DOHH2 (cell line): ENCODE measurements at regions not wholly inside any gene's neighbourhood (a gene's known extent, or its start where the extent isn't known, plus 50 kb on each side); places are given as distances from the start of the nearest gene placed in this dataset.

Experiments used
- H3F3A ChIP-seq: fragments of 200-600 bp; sonication (generic), shearing (Covaris generic); 2 replicates; pipeline ENCODE4 v1.6.0; 2016; ENCODE audit warnings: antibody characterized with exemption, mild to moderate bottlenecking; ENCODE audit not compliant: control insufficient read depth, insufficient read depth
- H3K27ac ChIP-seq: fragments of 200-600 bp; sonication (generic); 2 replicates; pipeline ENCODE4 v1.5.1; 2014; ENCODE audit warnings: low read depth, mild to moderate bottlenecking, low read length, moderate library complexity
- H3K27me3 ChIP-seq: fragments of 200-600 bp; sonication (generic); 2 replicates; pipeline ENCODE4 v1.6.1; 2014; ENCODE audit warnings: mild to moderate bottlenecking, low read length, mixed read lengths; ENCODE audit not compliant: control insufficient read depth
- H3K36me3 ChIP-seq: fragments of 200-600 bp; sonication (generic); 2 replicates; pipeline ENCODE4 v1.6.1; 2014; ENCODE audit warnings: mild to moderate bottlenecking, low read length, moderate library complexity, mixed read lengths; ENCODE audit not compliant: control insufficient read depth
- H3K4me1 ChIP-seq: fragments of 200-600 bp; sonication (generic); 2 replicates; pipeline ENCODE4 v1.6.1; 2014; ENCODE audit warnings: mild to moderate bottlenecking, low read length, mixed read lengths; ENCODE audit not compliant: control insufficient read depth
- H3K4me2 ChIP-seq: fragments of 200-600 bp; sonication (generic); 2 replicates; pipeline ENCODE4 v1.6.0; 2014; ENCODE audit warnings: mild to moderate bottlenecking, low read length, moderate library complexity
- H3K4me3 ChIP-seq: fragments of 200-600 bp; sonication (generic); 2 replicates; pipeline ENCODE4 v1.5.1; 2014; ENCODE audit warnings: mild to moderate bottlenecking, low read length, mixed read lengths
- H3K79me2 ChIP-seq: fragments of 200-600 bp; sonication (generic); 2 replicates; pipeline ENCODE4 v1.6.1; 2014; ENCODE audit warnings: mild to moderate bottlenecking, low read length, mixed read lengths; ENCODE audit not compliant: control insufficient read depth
- H3K9me2 ChIP-seq: fragments of 200-600 bp; sonication (generic); replicated peaks from 2 replicates; pipeline ENCODE4 v1.6.1; 2014; ENCODE audit warnings: mild to moderate bottlenecking, low read length, mixed read lengths; ENCODE audit not compliant: control insufficient read depth
- H3K9me3 ChIP-seq: fragments of 200-600 bp; sonication (generic); 2 replicates; pipeline ENCODE4 v1.6.1; 2014; ENCODE audit warnings: antibody characterized with exemption, low read length, mixed read lengths; ENCODE audit not compliant: control insufficient read depth, insufficient read depth
- H4K20me1 ChIP-seq: fragments of 200-600 bp; sonication (generic); 2 replicates; pipeline ENCODE4 v1.6.0; 2014; ENCODE audit warnings: low read depth, mild to moderate bottlenecking, antibody characterized with exemption, low read length, moderate library complexity; ENCODE audit not compliant: control insufficient read depth, insufficient read depth
- EZH2phosphoT487 ChIP-seq: fragments of 200-600 bp; sonication (generic); IDR thresholded peaks from 2 replicates; pipeline ENCODE4 v1.6.1; 2017; ENCODE audit warnings: borderline replicate concordance, mild to moderate bottlenecking, antibody characterized with exemption, low read length, moderate library complexity, mixed read lengths
- TF ChIP-seq, protein P1 (sequence below): fragments of 200-600 bp; sonication (generic); IDR thresholded peaks from one replicate; pipeline ENCODE4 v1.5.1; 2014; ENCODE audit warnings: antibody characterized with exemption, mild to moderate bottlenecking, low read depth, low read length; ENCODE audit not compliant: poor library complexity, severe bottlenecking

DNA sequence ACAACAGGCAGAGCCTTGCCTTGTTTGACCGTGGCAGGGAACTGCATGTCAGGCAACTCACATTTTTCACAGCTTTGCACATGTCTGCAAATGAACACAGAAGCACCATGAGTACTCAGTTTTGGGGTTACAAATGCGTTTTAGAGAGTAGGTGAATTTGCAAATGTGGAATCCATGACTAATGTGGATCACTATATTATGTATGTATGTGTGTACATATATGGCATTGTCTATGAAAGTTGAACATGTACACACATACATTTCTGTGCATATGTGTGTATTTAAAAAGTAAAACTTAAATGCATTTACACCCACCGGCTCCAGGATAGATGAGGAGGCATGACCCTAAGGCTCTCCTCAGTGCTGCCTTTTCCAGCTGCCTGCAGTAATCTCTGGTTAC, 65.1 kb downstream of the SOWAHC start:
- no peaks in the 10 kb centered on the region for H3F3A ChIP-seq
- TF ChIP-seq, protein P1, sequence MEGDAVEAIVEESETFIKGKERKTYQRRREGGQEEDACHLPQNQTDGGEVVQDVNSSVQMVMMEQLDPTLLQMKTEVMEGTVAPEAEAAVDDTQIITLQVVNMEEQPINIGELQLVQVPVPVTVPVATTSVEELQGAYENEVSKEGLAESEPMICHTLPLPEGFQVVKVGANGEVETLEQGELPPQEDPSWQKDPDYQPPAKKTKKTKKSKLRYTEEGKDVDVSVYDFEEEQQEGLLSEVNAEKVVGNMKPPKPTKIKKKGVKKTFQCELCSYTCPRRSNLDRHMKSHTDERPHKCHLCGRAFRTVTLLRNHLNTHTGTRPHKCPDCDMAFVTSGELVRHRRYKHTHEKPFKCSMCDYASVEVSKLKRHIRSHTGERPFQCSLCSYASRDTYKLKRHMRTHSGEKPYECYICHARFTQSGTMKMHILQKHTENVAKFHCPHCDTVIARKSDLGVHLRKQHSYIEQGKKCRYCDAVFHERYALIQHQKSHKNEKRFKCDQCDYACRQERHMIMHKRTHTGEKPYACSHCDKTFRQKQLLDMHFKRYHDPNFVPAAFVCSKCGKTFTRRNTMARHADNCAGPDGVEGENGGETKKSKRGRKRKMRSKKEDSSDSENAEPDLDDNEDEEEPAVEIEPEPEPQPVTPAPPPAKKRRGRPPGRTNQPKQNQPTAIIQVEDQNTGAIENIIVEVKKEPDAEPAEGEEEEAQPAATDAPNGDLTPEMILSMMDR = no peak
- TF ChIP-seq EZH2phosphoT487 = no peak
- H3K27me3 ChIP-seq = no peaks in the 10 kb centered on the region
- H3K27ac ChIP-seq = no peak overlapping the region
- H3K4me2 ChIP-seq = no peak overlapping the region
- H3K9me3 ChIP-seq = no peaks in the 10 kb centered on the region
- no peaks in the 10 kb centered on the region for H4K20me1 ChIP-seq
- H3K4me1 ChIP-seq = no peaks in the 10 kb centered on the region
- H3K79me2 ChIP-seq = no peaks in the 10 kb centered on the region
- no peaks in the 10 kb centered on the region for H3K36me3 ChIP-seq
- H3K4me3 ChIP-seq = no peak overlapping the region
- no peaks in the 10 kb centered on the region for H3K9me2 ChIP-seq

DNA sequence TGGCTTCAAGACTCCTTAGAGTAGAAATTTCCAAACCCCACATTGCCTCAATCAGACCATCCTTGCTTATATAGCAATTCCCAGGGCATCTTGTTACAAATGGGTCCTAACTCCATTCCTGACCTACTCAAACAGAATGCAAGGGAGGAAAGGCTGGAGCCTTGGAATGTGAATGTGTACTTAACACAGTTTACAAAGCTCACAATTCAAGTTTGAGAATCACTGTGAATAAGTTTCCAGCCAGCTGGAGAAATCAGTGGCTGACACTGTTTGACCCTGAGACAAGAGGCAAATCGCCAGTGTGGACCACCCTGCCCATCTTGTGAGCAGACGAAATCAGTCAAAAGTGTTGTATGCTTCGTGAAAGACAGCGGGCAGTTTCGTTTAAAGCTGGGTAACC, 65.5 kb downstream of the SOWAHC start:
- TF ChIP-seq, protein P1 = no peak
- no peak for TF ChIP-seq EZH2phosphoT487
- no peaks in the 10 kb centered on the region for H3K4me1 ChIP-seq
- no peaks in the 10 kb centered on the region for H3K27me3 ChIP-seq
- no peaks in the 10 kb centered on the region for H3K9me3 ChIP-seq
- no peaks in the 10 kb centered on the region for H3K9me2 ChIP-seq
- no peak overlapping the region for H3K27ac ChIP-seq
- no peaks in the 10 kb centered on the region for H3F3A ChIP-seq
- H4K20me1 ChIP-seq = no peaks in the 10 kb centered on the region
- H3K79me2 ChIP-seq = no peaks in the 10 kb centered on the region
- no peaks in the 10 kb centered on the region for H3K36me3 ChIP-seq
- H3K4me3 ChIP-seq = no peak overlapping the region
- H3K4me2 ChIP-seq = no peak overlapping the region

DNA sequence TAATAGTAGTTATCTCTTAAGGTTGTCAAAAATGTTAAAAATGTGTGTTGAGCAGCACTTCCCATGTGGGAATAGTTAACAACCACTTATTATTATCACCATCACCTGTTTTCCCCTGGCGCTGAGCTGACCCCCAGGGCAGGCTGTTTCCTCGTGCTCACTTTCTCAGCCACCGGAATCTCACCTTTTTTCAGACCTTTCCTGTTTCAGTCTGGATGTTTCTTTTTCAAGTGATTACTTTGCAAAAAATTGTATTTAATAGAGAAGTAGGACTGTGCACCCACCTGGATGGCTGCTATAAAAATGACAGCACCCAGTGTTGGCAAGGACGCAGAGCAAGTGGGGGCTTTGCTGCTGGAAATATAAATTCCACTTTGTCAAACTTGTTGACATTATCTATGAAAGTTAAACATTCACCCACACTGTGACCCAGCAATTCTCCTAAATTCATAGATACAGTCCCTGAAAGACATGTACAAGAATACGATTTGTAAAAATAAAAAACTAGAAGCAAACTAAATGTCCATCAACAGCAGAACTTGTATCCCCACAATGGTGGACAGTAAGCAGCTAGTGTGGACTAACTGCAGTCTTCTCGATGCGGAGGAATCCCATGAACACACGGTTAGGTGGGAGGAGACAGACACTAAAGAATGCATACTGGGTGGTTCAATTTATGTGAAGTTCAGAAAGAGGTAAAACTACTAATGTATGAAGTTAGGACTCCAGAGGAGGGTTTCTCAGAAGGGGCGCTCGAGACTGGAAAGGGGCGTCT, 66.5 kb downstream of the SOWAHC start:
- Histone ChIP-seq H4K20me1 (no peaks in the 10 kb centered on the region), H3K4me3 (no peak overlapping the region), H3F3A (no peaks in the 10 kb centered on the region), H3K4me2 (no peak overlapping the region), H3K27me3 (no peaks in the 10 kb centered on the region), H3K27ac (no peak overlapping the region), H3K36me3 (no peaks in the 10 kb centered on the region), H3K4me1 (no peaks in the 10 kb centered on the region), H3K9me2 (no peaks in the 10 kb centered on the region), H3K9me3 (no peaks in the 10 kb centered on the region), H3K79me2 (no peaks in the 10 kb centered on the region)
- TF ChIP-seq, protein P1 = no peak
- TF ChIP-seq EZH2phosphoT487 = no peak
